ENCODE measurements at regions not wholly inside any gene's neighbourhood (a gene's known extent, or its start where the extent isn't known, plus 50 kb on each side); places are given as distances from the start of the nearest gene placed in this dataset.

- DNase-seq: no peak
These were observed 486.3 kb downstream of the SHQ1 start for GRCh38 chr3:72361990-72362389.

- no peak for DNase-seq
These were observed 488.5 kb downstream of the SHQ1 start for GRCh38 chr3:72359743-72360142.

- no peak for DNase-seq
These were observed 493.1 kb downstream of the SHQ1 start for GRCh38 chr3:72355168-72355567.

GRCh38 chr3:72354486-72354885 is 493.8 kb downstream of the SHQ1 start:
- DNase-seq: no peak

DNA sequence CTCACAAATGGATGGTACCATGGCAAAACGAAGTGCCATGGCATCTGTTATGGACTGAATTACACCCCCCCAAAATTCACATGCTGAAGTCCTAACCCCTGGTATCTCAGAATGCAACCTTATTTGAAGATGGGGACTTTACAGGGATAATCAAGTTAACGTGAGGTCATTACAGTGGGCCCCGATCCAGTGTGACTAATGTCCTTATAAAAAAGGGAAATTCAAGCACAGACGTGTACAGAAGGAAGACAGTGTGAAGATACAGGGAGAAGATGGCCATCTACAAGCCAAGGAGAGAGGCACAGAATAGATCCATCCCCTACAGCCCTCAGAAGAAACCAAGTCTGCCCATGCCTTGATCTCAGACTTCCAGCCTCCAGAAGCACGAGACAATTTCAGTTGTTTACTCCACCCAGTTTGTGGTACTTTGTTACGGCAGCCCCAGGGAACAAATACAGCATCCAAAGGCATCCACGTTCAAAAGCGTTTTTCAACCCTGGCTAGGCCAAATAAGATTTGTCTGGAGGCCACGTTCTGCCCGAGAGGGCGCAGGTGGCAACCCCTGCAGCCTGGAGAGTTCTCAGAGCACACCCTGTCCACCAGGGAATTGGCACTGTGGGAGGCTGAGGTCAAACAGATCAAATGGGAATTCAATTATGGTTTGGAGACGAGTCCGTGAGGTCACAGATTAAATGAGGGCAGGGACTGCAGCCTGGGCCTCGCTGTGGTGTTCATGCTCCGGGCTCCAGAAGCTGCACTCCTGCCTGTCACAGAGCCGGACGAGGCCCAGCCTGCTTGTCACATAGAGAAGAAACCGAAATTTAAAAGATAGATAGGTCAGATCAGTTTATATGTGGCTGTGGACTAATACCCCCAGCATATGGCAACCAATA is 494.8 kb downstream of the SHQ1 start:
- DNase-seq: no peak

DNA sequence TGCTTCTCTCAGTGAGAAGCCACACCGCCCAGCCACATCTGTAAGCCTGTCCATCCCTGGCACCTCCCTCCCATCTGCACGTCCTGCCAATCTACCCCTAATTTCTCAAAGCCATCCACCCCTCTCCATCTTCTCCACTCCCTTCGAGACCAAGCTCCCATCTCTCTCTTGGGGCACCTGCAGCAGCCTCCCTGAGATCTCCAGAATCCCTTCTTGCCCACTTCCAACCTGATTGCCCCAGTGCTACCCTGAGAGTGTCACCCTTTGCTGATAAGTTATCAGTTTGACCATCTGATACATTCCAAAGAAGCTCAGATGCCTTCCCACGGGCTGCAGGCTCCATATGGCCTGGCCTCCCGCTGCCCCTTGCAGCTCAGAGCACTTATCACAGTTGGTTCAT is 496.1 kb downstream of the SHQ1 start:
- no peak for DNase-seq

DNA sequence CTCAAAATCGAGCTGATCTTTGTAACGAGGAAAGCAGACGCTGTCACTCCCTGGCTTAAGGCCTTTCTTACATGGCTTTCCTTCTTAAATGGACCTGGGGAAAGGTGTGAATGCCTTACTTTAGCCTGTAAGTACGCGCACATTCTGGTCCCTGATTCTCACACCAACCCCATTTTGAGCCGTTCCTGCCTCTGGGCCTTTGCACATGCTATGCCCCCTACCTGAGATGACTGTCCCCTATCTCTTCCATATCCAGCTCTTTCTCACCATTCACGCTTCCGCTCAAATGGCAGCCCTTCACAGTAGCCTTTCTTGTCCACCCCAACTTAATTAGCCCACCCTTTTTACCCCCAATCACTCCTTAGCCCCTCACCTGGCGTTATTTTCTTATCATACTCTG is 496.7 kb downstream of the SHQ1 start:
- no peak for DNase-seq

GRCh38 chr3:72350761-72351505 is 497.3 kb downstream of the SHQ1 start:
- no peak for DNase-seq

DNA sequence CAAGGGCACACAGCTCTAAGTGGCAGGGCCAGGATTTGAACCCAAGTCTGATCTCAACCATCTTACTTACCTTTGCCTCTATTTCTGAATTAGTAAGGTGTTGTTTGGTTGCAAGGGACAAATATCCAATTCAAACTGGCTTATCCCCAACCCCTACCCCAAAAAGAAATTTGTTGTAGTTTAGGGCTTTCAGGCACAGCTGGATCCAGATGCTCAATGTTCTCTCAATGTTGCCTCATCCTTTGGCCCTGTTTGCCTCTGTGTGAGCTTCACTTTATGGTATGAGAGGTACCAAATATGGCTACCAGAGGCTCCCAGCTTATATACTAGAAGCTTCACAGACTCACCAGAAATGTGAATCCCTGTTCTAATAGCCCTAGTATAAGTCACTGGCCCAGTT is 499.9 kb downstream of the SHQ1 start:
- DNase-seq: no peak

DNA sequence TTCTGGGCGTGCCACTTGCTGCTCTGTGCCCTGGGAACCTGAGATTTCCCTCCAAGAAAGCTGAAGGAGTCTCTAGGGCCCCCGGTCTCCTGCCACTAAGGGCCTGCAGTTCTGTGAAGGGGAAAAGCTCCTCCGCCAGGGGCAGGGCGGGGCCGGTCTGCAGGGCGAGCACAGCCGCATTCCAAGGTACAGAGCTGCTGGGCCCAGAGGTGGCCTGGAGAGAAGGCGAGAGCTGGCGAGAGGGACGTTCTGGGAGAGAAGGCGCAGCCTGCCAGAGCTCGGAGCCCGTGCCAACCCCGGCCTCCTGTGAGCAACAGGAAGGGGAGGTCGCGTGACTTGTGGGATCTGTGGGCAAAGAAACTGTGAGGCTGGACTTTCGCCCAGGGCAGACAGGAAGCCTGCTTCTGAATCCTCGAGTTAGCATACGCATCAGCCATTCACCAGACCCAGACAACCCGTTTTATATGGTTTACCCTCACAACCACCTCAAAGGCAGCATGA is 500.4 kb downstream of the SHQ1 start:
- DNase-seq: peak; percentile 16

DNA sequence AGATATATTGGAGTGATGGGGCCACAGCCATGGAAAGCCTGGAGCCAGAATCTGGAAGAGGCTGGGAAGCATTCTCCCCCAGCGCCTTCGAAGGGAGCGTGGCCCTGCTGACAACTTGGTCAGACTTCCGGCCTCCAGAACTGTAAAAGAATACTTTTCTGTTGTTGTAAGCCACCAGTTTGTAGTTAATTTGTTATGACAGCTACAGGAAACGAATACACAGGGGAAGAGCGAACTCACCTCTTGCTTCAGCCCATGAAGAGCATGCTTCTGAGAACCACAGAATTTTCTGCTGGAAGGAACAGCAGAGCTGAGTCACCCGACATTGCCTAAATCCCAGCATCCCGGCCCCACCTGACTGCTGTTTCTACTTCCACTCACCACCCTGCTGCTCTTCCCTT is 501.7 kb downstream of the SHQ1 start:
- no peak for DNase-seq

DNA sequence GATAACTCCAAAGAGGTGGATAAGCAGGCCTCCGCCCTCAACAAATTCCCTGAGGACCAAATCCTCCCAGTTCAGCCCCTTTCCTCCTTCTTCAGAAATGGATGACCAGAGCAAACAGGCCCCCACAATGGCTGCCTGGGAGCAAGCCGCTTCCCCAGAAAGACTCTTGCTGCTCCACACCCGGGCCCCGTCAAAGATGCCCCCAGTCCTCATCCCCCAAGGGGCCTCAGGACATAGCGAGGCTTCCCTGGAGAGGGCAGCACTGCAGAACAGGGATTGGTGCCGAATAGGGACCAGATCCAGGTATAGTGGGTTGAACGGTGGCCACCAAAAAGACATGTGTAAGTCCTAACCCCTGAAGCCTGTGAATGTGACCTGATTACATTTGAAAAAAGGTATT is 502.3 kb downstream of the SHQ1 start:
- no peak for DNase-seq

GRCh38 chr3:72345237-72345878 is 502.9 kb downstream of the SHQ1 start:
- DNase-seq: no peak

GRCh38 chr3:72344647-72345046 is 503.6 kb downstream of the SHQ1 start:
- no peak for DNase-seq

GRCh38 chr3:72344236-72344635 is 504.0 kb downstream of the SHQ1 start:
- DNase-seq: no peak

DNA sequence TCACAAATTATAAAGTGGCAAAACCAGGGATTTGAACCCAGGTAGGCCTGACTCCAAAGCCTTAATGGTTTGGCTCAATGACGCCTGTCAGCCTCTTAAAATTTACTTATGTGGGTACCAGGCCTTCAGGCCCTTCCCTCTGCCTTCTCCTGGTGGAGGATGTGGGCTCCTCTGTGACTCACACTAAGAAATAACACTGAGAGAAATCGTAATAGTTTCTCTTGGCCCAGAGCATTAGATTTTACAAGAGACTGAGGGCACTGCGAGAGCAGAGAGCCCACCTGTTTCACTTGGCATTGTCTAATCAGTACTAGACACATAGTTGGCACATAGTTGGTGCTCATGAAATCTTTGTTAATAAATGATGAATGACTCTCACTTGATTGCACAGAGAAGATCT is 505.2 kb downstream of the SHQ1 start:
- no peak for DNase-seq

DNA sequence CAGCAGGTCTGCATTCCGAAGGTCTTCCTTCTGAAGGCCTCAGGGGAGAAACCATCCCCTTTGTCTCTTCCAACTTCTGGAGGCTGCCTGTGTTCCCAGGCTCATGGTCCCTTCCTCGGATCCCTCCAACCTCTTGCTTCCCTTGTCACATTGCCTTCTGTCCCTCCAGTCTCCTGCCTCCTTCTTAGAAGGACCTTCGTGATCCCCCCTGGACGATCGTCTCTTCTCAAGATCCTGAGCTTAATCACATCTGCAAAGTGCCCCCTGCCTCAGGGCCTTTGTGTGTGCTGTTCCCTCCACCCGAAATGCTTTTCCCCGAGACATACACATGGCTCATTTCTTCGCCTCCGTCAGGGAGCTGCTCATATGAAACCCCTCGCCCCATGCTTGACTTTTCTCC is 505.8 kb downstream of the SHQ1 start:
- DNase-seq: no peak

DNA sequence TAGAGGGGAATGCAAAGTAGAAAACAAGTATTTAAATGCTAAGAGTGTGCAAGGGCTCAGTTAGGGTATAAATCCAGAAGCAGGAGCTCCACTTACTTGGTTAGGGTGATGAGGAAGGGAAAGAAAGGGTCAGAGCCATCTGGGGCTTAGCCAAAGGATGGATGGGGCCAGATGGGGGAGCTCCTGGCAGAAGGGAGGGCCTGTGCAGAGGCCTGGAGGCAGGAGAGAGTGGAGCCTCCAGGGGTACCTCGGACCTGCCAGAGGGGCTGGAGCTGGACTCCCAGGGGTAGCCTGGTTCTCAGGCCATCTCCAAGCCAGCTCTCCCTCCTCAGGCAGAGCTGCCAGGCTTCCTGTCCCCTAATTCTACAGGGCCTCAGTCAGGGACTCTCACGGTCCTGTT is 506.3 kb downstream of the SHQ1 start:
- DNase-seq: no peak

- DNase-seq: no peak
These were observed 506.9 kb downstream of the SHQ1 start for GRCh38 chr3:72341380-72341770.

DNA sequence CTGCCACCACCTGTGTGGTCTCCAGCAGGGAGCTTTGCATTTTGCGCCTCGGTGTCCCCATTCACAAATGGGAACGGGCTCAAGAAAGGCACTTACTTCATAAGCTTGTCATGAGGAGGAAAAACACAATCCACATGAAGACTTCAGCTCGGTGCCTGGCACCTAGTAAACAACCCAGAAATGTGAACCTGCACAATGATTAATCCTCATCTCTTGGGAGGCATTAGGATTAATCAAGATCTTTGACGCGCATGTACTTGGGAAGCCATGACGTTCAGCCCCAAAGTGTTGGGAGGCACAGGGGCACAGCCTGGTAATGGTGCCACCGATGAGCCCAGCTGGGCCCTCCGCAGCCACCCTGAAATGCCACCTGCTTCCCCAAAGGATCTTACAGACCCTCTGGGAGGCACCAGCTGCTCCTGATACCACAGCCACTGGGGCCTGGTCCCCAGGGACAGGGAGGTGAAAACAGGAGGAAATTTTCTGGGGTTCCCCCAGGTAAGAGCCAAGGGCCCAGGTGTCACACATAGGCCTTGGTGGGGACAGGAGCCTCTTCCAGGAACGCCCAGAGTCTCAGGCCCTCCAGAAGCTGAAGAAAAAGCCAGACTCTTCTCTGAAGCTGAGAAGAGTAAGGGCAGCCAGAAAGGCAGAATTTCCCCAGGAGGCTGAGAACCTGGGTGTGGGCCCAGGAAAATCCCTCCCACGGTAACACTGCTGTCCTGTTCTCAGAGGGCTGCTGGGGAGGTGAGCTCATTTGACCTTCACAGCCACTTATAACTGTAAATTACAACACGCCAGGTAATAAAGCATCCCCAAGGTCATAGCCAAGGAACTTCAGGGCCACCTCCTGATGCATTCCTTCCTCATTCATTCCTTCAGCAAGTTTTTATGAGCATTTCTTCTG is 507.5 kb downstream of the SHQ1 start:
- DNase-seq: no peak

DNA sequence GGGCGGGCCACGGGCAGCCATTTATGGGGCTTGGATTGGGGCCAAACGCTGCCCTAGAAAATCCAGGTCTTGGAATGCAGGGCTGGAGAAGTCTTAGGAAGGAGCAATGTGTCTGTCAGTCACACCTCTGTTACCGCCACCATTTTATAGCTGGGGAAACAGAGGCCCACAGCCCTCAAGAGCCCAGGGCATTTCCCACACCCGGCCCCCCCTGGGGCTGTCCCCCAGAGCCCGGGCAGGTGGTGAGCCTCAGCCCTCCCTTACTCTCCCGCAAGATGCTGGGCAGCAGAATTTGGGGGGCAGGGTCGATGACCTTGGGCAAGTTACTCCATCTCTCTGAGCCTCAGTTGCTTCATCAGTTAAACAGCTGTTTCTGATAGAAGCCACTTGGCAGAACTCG is 508.2 kb downstream of the SHQ1 start:
- DNase-seq: no peak

DNA sequence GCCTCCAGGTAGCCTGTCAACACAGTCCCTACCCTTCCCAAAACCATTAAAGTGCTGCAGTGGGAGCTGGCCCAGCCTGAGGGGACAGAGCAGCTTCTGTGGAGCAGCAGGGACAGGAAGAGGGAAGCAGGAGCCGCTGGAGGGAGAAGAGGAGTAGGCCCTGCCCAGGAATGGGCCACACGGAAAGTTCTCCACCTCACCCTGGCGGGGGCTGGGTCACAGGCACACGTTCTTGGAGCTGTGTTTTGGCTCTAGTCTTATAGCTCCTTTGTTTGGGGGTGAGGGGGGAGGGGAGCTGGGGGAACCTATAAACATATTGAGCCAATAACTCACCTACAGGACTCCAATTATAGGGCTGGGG is 508.6 kb downstream of the SHQ1 start:
- no peak for DNase-seq

All from activated gamma-delta T cell (primary cell).